ENCODE measurements at regions not wholly inside any gene's neighbourhood (a gene's known extent, or its start where the extent isn't known, plus 50 kb on each side); places are given as distances from the start of the nearest gene placed in this dataset.

DNA sequence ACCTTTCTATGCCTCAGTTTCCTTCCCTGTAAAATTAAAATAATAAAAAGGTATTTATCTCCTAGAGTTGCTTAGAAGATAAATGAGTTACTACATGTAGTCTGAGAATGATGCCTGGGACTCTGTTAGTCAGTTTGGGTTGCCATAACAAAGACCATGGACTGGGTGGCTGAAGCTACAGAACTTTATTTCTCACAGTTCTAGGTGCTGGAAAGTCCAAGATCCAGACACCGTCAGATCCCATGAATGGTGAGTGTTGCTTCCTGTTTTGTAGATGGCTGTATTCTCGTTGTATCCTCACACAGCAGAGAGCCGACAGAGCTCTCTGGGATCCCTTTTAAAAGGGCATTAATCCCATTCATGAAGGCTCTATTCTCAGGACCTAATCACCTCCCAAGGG, 64.0 kb upstream of the LTA4H start:
- TF ChIP-seq POLR2A (IDR thresholded peaks at IDR 0.05), result no peak
- TF ChIP-seq, protein P1, sequence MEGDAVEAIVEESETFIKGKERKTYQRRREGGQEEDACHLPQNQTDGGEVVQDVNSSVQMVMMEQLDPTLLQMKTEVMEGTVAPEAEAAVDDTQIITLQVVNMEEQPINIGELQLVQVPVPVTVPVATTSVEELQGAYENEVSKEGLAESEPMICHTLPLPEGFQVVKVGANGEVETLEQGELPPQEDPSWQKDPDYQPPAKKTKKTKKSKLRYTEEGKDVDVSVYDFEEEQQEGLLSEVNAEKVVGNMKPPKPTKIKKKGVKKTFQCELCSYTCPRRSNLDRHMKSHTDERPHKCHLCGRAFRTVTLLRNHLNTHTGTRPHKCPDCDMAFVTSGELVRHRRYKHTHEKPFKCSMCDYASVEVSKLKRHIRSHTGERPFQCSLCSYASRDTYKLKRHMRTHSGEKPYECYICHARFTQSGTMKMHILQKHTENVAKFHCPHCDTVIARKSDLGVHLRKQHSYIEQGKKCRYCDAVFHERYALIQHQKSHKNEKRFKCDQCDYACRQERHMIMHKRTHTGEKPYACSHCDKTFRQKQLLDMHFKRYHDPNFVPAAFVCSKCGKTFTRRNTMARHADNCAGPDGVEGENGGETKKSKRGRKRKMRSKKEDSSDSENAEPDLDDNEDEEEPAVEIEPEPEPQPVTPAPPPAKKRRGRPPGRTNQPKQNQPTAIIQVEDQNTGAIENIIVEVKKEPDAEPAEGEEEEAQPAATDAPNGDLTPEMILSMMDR (IDR thresholded peaks at IDR 0.05), result no peak
